ENCODE measurements at regions not wholly inside any gene's neighbourhood (a gene's known extent, or its start where the extent isn't known, plus 50 kb on each side); places are given as distances from the start of the nearest gene placed in this dataset.

DNA sequence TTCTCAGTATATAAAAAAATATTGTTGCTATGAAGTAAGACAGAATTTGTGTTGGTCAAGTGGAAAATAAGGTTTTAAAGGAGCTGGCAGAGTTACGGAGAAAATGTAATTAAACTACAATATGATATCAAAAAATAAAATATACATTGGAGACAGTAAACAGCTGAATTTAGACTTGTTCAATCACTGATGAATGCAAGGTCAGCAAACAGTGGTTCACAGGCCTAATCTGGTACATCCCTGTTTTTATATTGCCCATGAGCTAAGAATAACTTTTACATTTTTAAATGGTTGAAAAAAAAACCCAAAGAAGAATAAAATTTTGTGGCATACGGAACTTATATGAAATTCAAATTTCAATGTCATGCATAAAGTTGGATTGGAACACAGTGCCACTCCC is 131.0 kb upstream of the TRIB2 start:
- TF ChIP-seq GATA3 (IDR thresholded peaks at IDR 0.05; ENCODE audit: low read depth, low read length) (no peak), GATA2 (IDR thresholded peaks at IDR 0.05; ENCODE audit: low read depth, low read length) (no peak)

All from SH-SY5Y (cell line).